OCI-LY3 (cell line): ENCODE measurements at regions not wholly inside any gene's neighbourhood (a gene's known extent, or its start where the extent isn't known, plus 50 kb on each side); places are given as distances from the start of the nearest gene placed in this dataset.

ENCODE experiments used
- H2AFZ ChIP-seq: fragments of 200-600, 300-600 bp; shearing (Covaris generic); 2 replicates; pipeline ENCODE4 v1.6.0; 2014; ENCODE audit warnings: antibody characterized with exemption, low read depth, low read length
- H3K27ac ChIP-seq: fragments of 200-600, 300-600 bp; sonication (generic); 2 replicates; pipeline ENCODE4 v1.5.1; 2014; ENCODE audit warnings: mild to moderate bottlenecking, low read length, moderate library complexity, mixed read lengths
- H3K27me3 ChIP-seq: fragments of 200-600, 300-600 bp; sonication (generic); 2 replicates; pipeline ENCODE4 v1.6.1; 2014; ENCODE audit warnings: low read depth, low read length, mixed read lengths
- H3K36me3 ChIP-seq: fragments of 200-600, 300-600 bp; sonication (generic); replicated peaks from 2 replicates; pipeline ENCODE3; 2014; ENCODE audit warnings: low read depth, low read length, mixed read lengths
- H3K4me1 ChIP-seq: fragments of 300-600, 200-600 bp; sonication (generic); 2 replicates; pipeline ENCODE4 v1.6.1; 2014; ENCODE audit warnings: low read length, mixed read lengths
- H3K4me2 ChIP-seq: fragments of 200-600, 300-600 bp; sonication (generic); 2 replicates; pipeline ENCODE4 v1.6.1; 2014; ENCODE audit warnings: low read length, mixed read lengths
- H3K4me3 ChIP-seq: fragments of 300-600, 200-600 bp; sonication (generic); 2 replicates; pipeline ENCODE4 v1.5.1; 2014; ENCODE audit warnings: antibody characterized with exemption, mild to moderate bottlenecking, low read length, moderate library complexity
- H3K79me2 ChIP-seq: fragments of 300-600, 200-600 bp; shearing (Covaris generic); 2 replicates; pipeline ENCODE4 v1.6.1; 2014; ENCODE audit warnings: mild to moderate bottlenecking, low read length, mixed read lengths
- H3K9ac ChIP-seq: fragments of 300-600, 200-600 bp; shearing (Covaris generic); 2 replicates; pipeline ENCODE4 v1.6.0; 2014; ENCODE audit warnings: mild to moderate bottlenecking, low read length, moderate library complexity
- H3K9me3 ChIP-seq: fragments of 200-600, 300-600 bp; shearing (Covaris generic); 2 replicates; pipeline ENCODE4 v1.6.1; 2014; ENCODE audit warnings: low read length, mixed read lengths; ENCODE audit not compliant: insufficient read depth
- H4K20me1 ChIP-seq: fragments of 200-600, 300-600 bp; sonication (generic); 2 replicates; pipeline ENCODE4 v1.6.1; 2016; ENCODE audit warnings: low read length, mixed read lengths; ENCODE audit not compliant: insufficient read depth
- CTCF ChIP-seq: fragments of 200-600, 300-600 bp; sonication (generic); IDR thresholded peaks from 2 replicates; pipeline ENCODE4 v1.5.1; 2014; ENCODE audit warnings: antibody characterized with exemption, low read length, low read depth
- EZH2phosphoT487 ChIP-seq: fragments of 200-600 bp; shearing (Covaris generic); IDR thresholded peaks from 2 replicates; pipeline ENCODE4 v1.6.1; 2018; ENCODE audit warnings: antibody characterized with exemption, mixed run types, low read depth

GRCh38 chr1:54461731-54462596 is 55.8 kb upstream of the SSBP3 start:
- H4K20me1 ChIP-seq, result no peaks in the 10 kb centered on the region
- H3K79me2 ChIP-seq, result no peaks in the 10 kb centered on the region
- no peaks in the 10 kb centered on the region for H3K9me3 ChIP-seq
- H2AFZ ChIP-seq, result no peak overlapping the region
- TF ChIP-seq CTCF, result no peak
- no peak for TF ChIP-seq EZH2phosphoT487
- no peaks in the 10 kb centered on the region for H3K36me3 ChIP-seq
- H3K4me3 ChIP-seq, result no peak overlapping the region
- no peak overlapping the region for H3K9ac ChIP-seq
- H3K27me3 ChIP-seq, result no peaks in the 10 kb centered on the region
- H3K27ac ChIP-seq, result no peak overlapping the region
- H3K4me2 ChIP-seq, result no peak overlapping the region
- no peaks in the 10 kb centered on the region for H3K4me1 ChIP-seq

GRCh38 chr1:54460861-54461387 is 54.7 kb upstream of the SSBP3 start:
- Histone ChIP-seq H3K4me3 (no peak overlapping the region), H3K9ac (no peak overlapping the region), H3K27me3 (no peaks in the 10 kb centered on the region), H3K79me2 (no peaks in the 10 kb centered on the region), H3K4me2 (no peak overlapping the region), H3K36me3 (no peaks in the 10 kb centered on the region), H3K4me1 (no peaks in the 10 kb centered on the region), H2AFZ (no peak overlapping the region), H3K27ac (no peak overlapping the region), H4K20me1 (no peaks in the 10 kb centered on the region), H3K9me3 (no peaks in the 10 kb centered on the region)
- TF ChIP-seq CTCF, result no peak
- no peak for TF ChIP-seq EZH2phosphoT487

GRCh38 chr1:54460351-54460750 is 54.2 kb upstream of the SSBP3 start:
- no peak for TF ChIP-seq CTCF
- TF ChIP-seq EZH2phosphoT487, result no peak
- Histone ChIP-seq H4K20me1 (no peaks in the 10 kb centered on the region), H3K27ac (no peak overlapping the region), H3K36me3 (no peaks in the 10 kb centered on the region), H3K4me3 (no peak overlapping the region), H3K27me3 (no peaks in the 10 kb centered on the region), H3K4me2 (no peak overlapping the region), H2AFZ (no peak overlapping the region), H3K9me3 (no peaks in the 10 kb centered on the region), H3K79me2 (no peaks in the 10 kb centered on the region), H3K4me1 (no peaks in the 10 kb centered on the region), H3K9ac (no peak overlapping the region)

GRCh38 chr1:54459726-54460191 is 53.6 kb upstream of the SSBP3 start:
- Histone ChIP-seq H3K9ac (no peak overlapping the region), H3K27ac (no peak overlapping the region)

More at GRCh38 chr1:54459726-54460191, 53.6 kb upstream of the SSBP3 start:
- TF ChIP-seq EZH2phosphoT487 (no peak), CTCF (no peak)
- Histone ChIP-seq H3K27me3 (no peaks in the 10 kb centered on the region), H2AFZ (no peak overlapping the region), H4K20me1 (no peaks in the 10 kb centered on the region), H3K9me3 (no peaks in the 10 kb centered on the region), H3K4me3 (no peak overlapping the region), H3K4me1 (no peaks in the 10 kb centered on the region), H3K36me3 (no peaks in the 10 kb centered on the region), H3K4me2 (no peak overlapping the region), H3K79me2 (no peaks in the 10 kb centered on the region)
